ENCODE measurements at regions not wholly inside any gene's neighbourhood (a gene's known extent, or its start where the extent isn't known, plus 50 kb on each side); places are given as distances from the start of the nearest gene placed in this dataset.

DNA sequence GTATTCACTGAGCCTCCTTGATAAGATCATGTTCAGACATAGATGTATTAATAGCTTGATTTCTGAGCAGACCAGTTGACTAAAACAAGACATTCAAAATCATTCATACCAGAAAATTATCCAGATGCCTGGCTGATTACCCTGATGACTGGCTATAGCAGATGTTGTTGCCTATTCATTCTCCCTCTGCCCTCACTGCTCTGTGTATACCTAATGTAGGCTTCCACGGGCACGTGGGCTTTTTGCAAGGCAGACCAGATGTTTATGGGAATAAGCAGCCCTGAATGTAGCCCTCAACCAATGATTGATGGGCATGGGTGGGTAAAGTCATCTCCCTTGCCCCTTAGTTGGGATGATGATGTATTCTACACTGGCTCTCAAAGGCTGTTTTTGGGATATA, 289.1 kb downstream of the MBD2 start:
- DNase-seq (ENCODE audit: low read depth, low spot score) = no peak

DNA sequence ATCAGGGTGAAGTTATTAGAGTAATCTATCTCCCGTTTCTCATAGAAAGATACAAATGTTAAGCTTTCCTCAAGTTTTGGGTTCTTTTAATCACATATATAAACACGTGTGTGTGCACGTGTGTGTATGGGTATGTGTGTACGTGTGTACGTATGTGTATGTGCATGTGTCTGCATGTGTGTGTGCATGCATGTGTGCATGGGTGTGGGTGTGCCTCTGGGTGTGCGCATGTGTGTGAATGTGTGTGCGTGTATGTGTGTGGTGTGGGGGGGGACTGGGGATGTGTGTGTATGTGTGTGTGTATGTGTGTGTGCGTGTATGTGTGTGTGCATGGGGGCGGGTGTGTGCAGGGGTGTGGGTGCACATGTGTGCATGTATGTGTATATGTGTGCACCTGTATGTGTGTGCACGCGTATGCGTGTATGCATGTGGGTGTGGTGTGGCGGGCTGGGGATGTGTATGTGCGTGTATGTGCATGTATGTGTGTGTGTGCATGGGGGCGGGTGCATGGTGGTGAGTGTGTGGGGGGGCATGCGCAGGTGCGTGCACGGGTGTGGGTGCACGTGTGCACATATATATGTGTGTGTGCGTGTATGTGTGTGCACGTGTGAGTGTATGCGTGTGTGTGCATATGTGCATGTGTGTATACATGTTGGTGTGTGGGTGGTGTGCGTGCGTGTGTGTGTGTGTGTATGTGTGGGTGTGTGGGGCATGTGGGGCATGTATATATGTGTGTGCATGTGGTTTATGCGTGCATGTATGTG, 304.0 kb downstream of the MBD2 start:
- DNase-seq (ENCODE audit: low read depth, low spot score) = no peak

DNA sequence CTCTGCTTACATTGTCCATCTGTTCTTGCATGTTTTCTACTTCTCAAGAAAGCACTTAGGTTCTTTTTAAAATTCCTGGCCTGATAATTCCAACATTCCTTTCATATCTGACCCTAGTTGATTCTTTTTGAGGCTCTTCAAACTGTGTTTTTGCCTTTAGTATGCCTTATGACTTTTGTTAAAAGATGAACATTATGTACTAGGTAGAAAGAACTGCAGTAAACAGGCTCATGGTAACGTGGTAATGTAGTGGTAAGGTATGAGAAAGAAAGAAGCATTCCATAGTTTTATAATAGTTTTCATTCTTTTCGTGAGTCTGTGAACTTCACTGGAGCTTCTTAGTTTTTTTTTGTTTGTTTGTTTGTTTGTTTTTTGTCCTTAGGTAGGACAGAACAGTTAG, 306.4 kb downstream of the MBD2 start:
- DNase-seq (ENCODE audit: low read depth, low spot score) = no peak

DNA sequence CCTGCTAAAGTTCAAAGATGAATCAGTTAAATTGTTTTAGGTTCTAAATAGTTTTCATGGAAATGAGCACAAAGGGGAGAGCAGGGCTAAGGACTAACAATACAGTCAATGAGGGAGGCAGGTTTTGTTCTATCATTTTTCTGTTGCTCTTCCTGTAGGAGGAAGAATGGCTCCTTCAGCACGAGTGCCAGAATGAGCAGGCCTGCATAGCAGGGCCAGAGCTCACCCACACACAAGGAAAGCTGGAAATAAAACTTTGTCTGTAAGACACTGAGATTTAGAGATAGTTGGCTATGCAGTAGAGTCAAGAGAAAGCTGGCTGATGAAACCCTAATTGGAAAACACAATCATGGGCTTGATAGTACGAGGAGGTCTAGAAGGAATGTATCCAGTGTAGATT, 313.3 kb downstream of the MBD2 start:
- no peak for DNase-seq (ENCODE audit: low read depth, low spot score)

DNA sequence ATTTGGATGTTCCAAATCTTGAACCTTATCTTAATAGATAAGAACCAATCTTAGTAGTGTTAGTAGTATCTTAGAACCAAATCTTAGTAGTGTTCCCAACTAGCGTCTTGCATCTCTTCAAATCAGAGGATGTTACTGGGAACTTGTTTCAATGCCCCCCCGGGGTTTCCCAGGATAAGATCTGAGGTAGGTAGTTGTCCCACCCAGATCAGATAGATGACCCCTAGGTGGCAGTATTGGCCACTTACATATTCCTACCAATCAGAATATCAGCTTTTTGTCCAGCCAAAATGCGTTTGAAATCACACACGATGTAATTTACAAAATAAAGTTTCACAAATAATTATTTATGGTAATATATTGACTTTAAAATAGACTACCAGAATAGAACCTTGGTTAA, 314.8 kb downstream of the MBD2 start:
- DNase-seq (ENCODE audit: low read depth, low spot score) = no peak

DNA sequence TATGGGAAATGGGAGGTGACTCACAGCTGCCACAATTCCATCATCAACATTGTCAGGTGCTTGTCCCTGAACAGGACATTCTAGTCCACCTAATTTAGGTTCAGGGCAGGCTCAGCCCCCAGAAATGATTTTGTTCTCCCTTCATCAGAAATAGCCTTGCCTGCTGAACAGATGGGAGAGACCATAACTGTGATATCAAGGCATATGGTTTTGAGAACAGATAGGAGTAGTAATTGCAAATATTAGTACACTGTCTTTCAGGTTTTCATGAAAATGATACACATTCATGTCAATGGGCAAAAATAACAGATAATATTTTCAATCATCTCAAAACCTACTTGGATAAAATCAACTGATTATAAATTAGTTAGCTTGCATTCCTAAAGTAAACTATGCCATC, 316.5 kb downstream of the MBD2 start:
- no peak for DNase-seq (ENCODE audit: low read depth, low spot score)

DNA sequence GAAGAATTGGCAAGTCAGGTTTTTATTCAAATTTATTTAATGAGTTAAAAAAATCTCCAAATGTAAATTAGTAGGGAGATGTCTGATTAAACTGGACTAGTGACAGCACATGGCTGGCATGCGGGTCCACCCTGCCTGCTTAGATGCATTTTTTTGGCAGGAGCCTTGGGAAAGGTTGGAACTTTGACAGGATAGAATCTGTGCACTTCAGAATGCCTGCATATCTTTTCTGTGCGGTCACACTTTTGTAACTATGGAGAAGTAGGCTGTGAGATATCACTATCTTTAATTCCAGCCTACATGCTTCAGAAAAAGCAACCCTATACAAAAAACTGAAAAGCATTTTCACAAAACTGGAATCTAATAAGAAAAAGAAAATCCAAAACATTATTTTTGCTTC, 317.8 kb downstream of the MBD2 start:
- DNase-seq (ENCODE audit: low read depth, low spot score) = no peak

DNA sequence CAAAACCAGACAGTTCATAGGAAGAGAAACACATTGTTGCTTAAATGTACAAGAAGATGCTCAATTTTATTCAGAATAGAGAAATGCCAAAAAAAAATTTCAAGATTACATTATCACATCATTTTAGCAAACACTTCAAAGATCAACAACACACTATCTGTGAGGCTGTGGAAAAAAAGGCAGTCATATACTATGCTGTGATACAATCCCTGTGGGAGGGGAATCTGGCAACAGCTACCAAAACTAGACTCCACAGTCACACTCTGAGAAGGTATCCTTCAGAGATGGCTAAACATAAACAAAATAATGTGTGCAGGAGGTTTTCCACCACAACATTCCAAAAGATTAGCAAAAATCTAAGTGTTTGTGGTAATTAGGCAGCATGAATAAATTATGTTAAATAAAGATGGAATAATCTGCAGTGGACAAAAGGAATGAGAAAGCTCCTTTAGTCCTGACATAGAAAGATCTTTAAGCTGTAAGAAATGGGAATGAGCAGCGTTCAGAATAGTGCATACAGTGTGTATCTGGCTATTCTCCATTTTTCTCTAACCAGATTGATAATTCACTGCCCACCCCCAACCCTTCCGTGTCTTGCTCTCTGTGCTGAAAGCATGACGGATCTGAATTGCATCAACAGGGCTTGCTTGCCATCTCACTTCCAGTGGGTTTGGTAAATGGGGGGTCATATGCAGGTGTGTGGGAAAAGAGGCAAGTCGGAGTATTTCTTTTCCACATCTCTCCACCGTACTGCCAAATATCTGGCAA, 329.6 kb downstream of the MBD2 start:
- no peak for DNase-seq (ENCODE audit: low read depth, low spot score)

DNA sequence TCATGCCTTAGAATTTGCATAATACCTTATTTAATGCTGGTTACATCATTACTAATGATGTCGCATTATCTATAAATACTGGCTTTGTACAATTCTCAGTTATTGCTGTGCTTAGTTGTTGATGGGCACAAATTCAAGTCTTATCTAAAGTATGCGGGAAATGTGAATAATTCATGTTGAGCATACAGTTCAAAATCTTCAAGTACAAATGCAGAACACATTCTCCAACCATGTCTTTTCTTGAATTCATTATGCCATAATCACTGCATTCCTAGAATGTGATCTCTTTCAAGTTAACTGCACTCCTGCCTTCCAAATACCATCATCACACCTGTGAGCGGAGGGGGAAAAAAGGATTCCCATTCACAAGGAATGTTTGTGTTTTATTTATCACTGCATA, 337.0 kb downstream of the MBD2 start:
- no peak for DNase-seq (ENCODE audit: low read depth, low spot score)

DNA sequence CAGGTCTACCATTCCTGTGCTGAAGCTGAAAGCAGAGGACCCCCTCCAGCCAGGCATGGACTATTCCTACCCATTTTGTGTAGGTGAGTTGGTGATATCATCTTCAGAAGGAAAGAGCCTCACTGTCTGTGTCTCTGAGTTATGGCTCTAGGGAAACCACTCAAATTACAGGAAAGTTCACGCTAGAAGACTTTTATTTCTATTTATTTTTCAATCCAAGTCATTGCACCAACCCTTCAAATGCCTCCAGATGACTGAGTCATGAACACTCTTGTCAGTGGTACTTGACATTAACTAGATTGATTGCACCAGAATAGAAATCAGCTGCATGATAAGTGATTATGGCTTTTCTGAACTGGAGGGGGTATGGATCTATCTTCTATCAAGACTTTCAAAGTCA, 338.4 kb downstream of the MBD2 start:
- DNase-seq (ENCODE audit: low read depth, low spot score) = no peak

DNA sequence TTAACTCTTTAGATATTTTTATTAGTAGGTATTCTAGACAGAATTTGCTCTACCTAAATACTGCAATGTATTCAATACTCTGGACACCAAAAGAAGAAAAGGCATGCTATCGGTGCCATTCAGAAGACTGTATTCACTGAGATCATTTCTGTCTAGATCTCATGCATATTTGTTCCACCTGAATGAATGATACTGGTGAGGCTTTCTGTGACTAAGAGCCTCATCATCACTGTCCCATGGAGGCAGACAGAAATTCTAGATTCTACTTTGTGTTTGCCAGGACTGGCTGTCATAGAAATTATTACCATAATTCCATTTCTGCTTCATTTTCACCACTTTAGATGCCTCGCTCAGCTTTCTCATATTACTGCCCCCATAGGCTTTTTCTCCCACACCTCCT, 340.7 kb downstream of the MBD2 start:
- DNase-seq (ENCODE audit: low read depth, low spot score) = no peak

DNA sequence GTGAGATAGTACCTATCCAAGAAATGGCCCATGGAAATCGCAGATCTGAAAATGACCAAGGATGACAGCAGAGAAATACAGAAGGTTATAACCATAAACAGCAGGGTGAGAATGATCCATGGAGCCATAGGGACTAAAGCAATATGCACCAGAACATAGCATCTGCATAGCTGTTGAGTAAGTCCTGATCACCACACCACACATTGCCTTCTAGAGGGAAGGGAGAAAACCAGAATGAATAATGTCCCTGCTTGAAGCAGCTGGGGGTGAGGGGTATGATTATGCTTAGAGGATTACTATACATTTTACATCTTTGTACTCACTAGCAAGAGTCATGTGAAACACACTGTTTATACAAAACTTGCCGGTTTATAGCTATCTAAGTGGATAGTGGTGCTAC, 350.4 kb downstream of the MBD2 start:
- no peak for DNase-seq (ENCODE audit: low read depth, low spot score)

DNA sequence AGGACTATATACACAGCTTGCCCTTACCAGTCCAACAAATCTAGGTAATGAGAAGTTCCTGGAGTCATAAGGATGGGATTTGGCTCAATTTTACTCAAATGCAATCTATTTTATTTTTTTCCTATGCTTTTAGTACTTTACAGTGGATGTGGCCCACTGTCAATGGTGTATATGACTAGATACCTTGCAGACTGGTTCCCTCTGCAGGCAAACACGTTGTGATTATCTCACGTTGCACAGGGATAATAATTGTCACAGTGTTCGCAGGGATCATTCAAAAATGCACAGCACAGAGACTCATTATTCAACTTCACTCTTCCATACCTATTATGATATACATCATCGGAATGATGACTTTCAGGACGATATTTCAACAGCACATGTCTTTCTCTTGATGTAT, 359.7 kb downstream of the MBD2 start:
- no peak for DNase-seq (ENCODE audit: low read depth, low spot score)

DNA sequence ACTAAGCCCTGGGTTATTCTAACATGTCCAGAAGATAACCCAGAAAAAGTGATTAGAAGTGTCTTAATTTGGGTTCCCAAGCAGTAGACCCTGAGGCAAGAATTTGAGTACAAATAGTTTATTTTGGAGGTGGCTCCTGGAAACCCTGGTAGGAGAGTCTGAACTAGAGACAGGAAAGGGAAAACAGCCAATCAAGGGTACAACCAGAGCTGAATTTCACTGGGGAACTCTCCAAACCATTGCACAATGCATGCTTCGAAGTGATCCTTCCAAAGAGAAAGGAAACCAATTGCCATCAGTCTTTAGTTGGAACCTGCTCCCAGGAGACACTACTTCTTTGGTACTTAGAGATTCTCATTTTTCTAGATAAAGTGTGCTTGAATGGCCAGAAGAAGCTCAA, 361.5 kb downstream of the MBD2 start:
- DNase-seq (ENCODE audit: low read depth, low spot score) = no peak

DNA sequence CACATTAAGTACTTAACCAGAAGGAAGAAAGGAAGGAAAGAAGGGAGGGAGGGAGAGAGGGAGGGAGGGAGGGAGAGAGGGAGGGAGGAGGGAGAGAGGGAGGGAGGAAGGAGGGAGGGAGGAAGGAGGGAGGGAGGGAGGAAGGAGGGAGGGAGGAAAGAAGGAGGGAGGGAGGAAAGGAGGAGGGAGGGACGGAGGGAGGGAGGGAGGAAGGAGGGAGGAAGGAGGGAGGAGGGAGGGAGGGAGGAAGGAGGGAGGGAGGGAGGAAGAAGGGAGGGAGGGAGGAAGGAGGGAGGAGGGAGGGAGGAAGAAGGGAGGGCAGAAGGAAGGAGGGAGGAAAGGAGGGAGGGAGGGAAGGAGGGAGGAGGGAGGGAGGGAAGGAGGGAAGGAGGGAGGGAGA, 363.3 kb downstream of the MBD2 start:
- DNase-seq (ENCODE audit: low read depth, low spot score) = no peak

DNA sequence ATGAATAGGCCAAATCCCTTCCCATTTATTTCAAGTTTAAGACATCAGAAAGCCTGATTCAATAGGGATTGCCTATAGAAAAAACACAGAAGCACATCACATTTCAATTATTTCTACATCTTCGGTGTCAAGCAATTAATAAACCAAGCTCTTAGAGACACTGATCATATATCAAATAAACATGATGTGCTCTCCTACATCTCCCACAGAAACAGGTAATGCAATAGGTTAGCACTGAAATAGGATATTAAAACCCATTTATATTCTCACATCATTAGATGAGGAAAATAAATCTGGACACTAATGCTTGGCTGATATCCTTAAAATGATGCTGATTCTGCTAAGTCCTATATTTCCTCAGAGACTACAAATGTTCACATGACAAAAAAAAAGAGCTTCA, 364.7 kb downstream of the MBD2 start:
- DNase-seq (ENCODE audit: low read depth, low spot score) = no peak

DNA sequence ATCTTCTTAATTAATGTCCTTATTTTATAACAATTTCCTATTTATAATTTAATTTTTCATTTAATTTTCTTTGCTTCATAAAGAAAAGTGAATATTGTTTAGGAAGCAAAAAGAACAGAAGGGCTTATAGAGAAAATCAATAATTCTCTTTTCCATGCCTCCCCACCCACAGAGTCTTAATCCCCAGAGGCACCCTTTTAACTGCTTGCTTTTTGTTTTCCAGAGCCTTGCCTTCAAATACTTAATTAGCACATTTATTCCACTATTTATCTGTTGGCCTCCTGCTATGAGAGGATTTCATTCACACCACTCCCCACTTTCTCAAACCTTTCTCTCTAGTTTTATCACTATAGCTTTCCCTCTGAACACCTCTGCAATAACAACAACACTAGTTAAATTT, 373.6 kb downstream of the MBD2 start:
- no peak for DNase-seq (ENCODE audit: low read depth, low spot score)

DNA sequence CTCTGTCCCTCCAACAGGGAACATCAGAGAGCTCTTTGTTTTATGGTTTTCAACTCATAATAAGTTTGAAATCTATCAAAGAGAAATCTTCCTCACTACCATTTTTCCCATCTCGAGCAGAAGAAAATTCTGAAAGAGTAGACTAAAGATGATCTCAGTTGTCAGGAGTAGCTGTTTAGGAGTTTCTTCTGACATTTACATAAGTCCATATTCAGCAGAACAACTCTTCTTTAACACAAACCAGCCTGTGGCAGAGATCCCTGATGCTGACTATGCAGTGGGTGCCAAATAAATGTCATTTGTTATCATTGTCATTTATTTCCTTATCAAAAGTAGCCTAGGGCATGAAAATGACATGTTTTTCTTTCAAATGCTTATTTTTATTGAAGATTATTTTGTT, 380.7 kb downstream of the MBD2 start:
- DNase-seq (ENCODE audit: low read depth, low spot score) = no peak

DNA sequence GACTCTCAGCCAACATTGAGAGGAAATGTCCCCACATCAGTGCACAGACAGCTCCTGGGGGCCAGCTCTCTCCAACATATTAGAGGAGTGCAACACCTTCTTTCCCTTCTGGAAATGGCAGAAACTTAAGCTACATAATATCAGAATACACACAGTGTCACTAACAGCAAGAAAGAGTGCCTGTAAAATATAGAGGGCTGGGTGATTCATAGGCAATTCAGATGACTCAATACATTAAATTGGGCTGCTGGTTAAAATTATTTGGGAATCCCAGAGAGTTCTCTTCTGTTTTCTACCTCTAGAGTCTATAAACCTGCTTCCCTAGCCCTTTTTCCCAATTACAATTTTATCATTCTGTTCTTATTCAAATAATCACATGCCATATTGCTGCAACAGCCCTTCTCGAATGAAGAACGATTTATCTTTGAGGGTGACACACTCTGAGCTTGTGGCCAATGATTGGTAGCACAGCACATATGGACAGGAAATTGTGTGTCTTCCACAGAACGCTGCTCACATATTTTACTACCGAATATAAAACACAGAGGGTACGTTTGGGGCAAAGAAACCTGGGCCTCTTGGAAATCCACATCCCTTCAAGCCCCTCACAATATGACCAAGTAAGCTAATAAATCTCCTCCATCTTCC, 381.2 kb downstream of the MBD2 start:
- DNase-seq (ENCODE audit: low read depth, low spot score) = no peak

DNA sequence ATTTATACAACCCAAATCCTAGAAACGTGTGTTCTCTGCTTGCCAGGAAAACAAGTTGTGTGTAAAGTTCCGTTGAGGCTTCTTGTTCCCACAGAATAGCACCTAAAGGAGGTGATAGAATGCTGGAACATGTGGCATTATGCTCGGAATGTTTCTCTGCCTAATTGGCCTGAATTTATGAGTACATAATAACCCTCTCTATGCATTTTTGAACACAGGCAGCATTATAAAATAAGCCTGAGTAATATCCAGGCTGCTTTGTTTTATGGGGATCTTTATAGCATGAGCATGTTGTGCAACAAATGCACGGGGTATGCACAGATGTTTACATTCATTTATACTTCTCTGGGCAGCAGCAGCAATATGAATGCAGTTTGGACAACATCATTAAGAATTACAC, 385.7 kb downstream of the MBD2 start:
- DNase-seq (ENCODE audit: low read depth, low spot score) = no peak

DNA sequence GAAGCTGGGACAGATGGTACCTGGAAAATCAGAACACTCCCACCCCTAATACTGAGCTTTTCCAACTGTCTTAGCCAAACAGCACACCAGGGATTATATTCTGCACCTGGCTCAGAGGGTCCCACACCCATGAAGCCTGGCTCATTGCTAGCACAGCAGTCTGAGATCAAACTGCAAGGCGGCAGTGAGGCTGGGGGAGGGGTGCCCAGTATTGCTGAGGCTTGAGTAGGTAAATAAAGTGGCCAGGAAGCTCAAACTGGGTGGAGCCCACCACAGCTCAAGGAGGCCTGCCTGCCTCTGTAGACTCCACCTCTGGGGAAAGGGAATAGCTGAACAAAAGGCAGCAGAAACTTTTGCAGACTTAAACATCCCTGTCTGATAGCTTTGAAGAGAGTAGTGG, 403.3 kb downstream of the MBD2 start:
- DNase-seq (ENCODE audit: low read depth, low spot score) = peak; percentile 23

DNA sequence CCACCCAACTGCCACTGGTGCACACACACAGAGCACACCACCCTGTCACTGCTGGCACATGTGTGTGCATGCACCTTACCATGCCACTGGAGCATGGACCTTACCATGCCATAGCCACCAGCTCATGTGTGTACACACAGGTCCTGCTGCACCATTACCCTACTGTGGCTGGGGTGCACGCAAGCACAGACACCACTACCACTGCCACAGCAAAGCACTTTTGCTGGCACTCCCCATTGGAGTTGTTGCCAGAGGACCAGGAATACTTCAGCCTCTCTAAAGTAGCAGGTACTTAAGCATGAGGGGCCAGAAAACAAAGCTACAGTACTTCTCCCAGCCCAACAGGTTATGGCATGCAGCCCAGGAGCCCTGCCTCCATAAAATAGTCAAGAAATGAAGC, 404.8 kb downstream of the MBD2 start:
- no peak for DNase-seq (ENCODE audit: low read depth, low spot score)

DNA sequence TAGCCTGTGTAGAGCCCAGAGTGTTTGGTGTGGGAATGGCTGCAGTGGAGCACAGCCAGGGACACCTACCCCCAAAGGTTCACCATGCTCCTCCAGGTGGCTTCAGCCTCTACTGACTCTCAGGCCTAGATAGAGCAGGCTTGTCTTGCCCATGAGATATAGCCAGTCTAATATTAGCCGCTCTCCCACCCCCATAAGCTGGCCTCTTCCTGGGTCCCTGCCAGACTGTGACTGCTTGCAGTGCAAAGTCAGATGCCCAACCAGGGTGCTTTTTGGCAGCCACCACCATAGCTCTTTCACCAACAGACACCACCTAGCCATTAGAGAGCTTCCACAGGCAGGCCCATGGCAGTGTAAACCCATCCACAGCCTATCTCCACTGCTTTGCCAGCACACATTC, 405.3 kb downstream of the MBD2 start:
- DNase-seq (ENCODE audit: low read depth, low spot score) = no peak
